ENCODE measurements at regions not wholly inside any gene's neighbourhood (a gene's known extent, or its start where the extent isn't known, plus 50 kb on each side); places are given as distances from the start of the nearest gene placed in this dataset.

- no peak for DNase-seq (ENCODE audit: low spot score)
- Histone ChIP-seq H3K79me2 (ENCODE audit: insufficient read depth, low read depth, low read length) (no peaks in the 10 kb centered on the region), H3K4me2 (ENCODE audit: low read length) (no peak overlapping the region), H3K9me2 (ENCODE audit: insufficient read depth, low read length) (no peaks in the 10 kb centered on the region), H3K4me1 (ENCODE audit: insufficient read depth, low read length, poor library complexity, severe bottlenecking) (no peaks in the 10 kb centered on the region), H2AFZ (ENCODE audit: low read length) (no peak overlapping the region), H4K20me1 (ENCODE audit: insufficient read depth, low read length) (no peaks in the 10 kb centered on the region), H3K27ac (ENCODE audit: low read depth, low read length, poor library complexity, severe bottlenecking) (no peak overlapping the region), H3K9me3 (ENCODE audit: low read length) (no peaks in the 10 kb centered on the region), H3K36me3 (ENCODE audit: insufficient read depth, low read length) (no peaks in the 10 kb centered on the region), H3K4me3 (ENCODE audit: low read depth, low read length, poor library complexity, severe bottlenecking) (no peak overlapping the region)
- intact Hi-C loops (cut with micrococcal nuclease; ENCODE audit: unreplicated experiment): no loop called here
- CTCF ChIA-PET (ENCODE audit: unreplicated experiment): no interaction called here
- POLR2A ChIA-PET: interaction anchor here (0.5 kb wide), 1 partner anchor 136 kb away, joined by 3 read pairs; no protein-coding TSS in a partner anchor
- TF ChIP-seq EZH2phosphoT487 (IDR thresholded peaks at IDR 0.05; ENCODE audit: borderline replicate concordance, low read depth, low read length) (no peak), CTCF (conservative IDR thresholded peaks at IDR 0.05; ENCODE audit: low read length) (no peak)
- BruUV-seq (replicated peaks): no TSS peak
These were observed 282.0 kb upstream of the TPM1 start for GRCh38 chr15:62760538-62760937.

GRCh38 chr15:62765916-62766315, 276.6 kb upstream of the TPM1 start:
- Histone ChIP-seq H3K79me2 (ENCODE audit: insufficient read depth, low read depth, low read length) (no peaks in the 10 kb centered on the region), H3K27ac (ENCODE audit: low read depth, low read length, poor library complexity, severe bottlenecking) (no peak overlapping the region), H4K20me1 (ENCODE audit: insufficient read depth, low read length) (no peaks in the 10 kb centered on the region), H3K4me2 (ENCODE audit: low read length) (no peak overlapping the region), H3K9me3 (ENCODE audit: low read length) (no peaks in the 10 kb centered on the region), H3K36me3 (ENCODE audit: insufficient read depth, low read length) (no peaks in the 10 kb centered on the region), H2AFZ (ENCODE audit: low read length) (no peak overlapping the region), H3K4me1 (ENCODE audit: insufficient read depth, low read length, poor library complexity, severe bottlenecking) (no peaks in the 10 kb centered on the region), H3K9me2 (ENCODE audit: insufficient read depth, low read length) (no peaks in the 10 kb centered on the region), H3K4me3 (ENCODE audit: low read depth, low read length, poor library complexity, severe bottlenecking) (no peak overlapping the region)
- TF ChIP-seq CTCF (conservative IDR thresholded peaks at IDR 0.05; ENCODE audit: low read length): no peak
- TF ChIP-seq EZH2phosphoT487 (IDR thresholded peaks at IDR 0.05; ENCODE audit: borderline replicate concordance, low read depth, low read length): no peak
- CTCF ChIA-PET (ENCODE audit: unreplicated experiment): no interaction called here
- DNase-seq (ENCODE audit: low spot score): no peak
- BruUV-seq (replicated peaks): no TSS peak
- POLR2A ChIA-PET: no interaction called here
- intact Hi-C loops (cut with micrococcal nuclease; ENCODE audit: unreplicated experiment): no loop called here

DNA sequence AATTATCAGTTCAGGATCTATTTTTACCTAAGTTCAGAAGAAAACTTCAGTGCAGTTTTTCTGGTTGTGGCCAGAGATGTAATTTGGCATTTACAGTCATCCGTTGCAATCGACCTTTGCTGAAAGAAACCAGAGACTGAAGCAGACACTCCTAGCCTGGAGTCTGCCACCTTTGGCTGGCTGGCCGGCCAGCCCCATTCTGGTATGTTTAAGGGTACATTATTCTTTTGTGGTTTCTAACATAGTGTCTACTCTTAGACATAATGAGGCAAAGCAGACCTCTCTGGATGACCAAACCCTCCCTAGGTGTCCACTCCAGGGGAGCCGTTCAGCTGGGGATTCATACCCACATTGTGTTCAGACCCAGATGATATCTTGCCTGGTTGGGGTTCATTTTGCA, 275.9 kb upstream of the TPM1 start:
- no peaks in the 10 kb centered on the region for H3K36me3 ChIP-seq (ENCODE audit: insufficient read depth, low read length)
- no peak overlapping the region for H3K4me2 ChIP-seq (ENCODE audit: low read length)
- H3K9me3 ChIP-seq (ENCODE audit: low read length): no peaks in the 10 kb centered on the region
- H3K27ac ChIP-seq (ENCODE audit: low read depth, low read length, poor library complexity, severe bottlenecking): no peak overlapping the region
- no peak overlapping the region for H2AFZ ChIP-seq (ENCODE audit: low read length)
- intact Hi-C loops (cut with micrococcal nuclease; ENCODE audit: unreplicated experiment): no loop called here
- H3K79me2 ChIP-seq (ENCODE audit: insufficient read depth, low read depth, low read length): no peaks in the 10 kb centered on the region
- H4K20me1 ChIP-seq (ENCODE audit: insufficient read depth, low read length): no peaks in the 10 kb centered on the region
- CTCF ChIA-PET (ENCODE audit: unreplicated experiment): no interaction called here
- no peaks in the 10 kb centered on the region for H3K9me2 ChIP-seq (ENCODE audit: insufficient read depth, low read length)
- H3K4me3 ChIP-seq (ENCODE audit: low read depth, low read length, poor library complexity, severe bottlenecking): no peak overlapping the region
- DNase-seq (ENCODE audit: low spot score): no peak
- BruUV-seq (replicated peaks): no TSS peak
- no peak for TF ChIP-seq CTCF (conservative IDR thresholded peaks at IDR 0.05; ENCODE audit: low read length)
- TF ChIP-seq EZH2phosphoT487 (IDR thresholded peaks at IDR 0.05; ENCODE audit: borderline replicate concordance, low read depth, low read length): no peak
- POLR2A ChIA-PET: no interaction called here
- no peaks in the 10 kb centered on the region for H3K4me1 ChIP-seq (ENCODE audit: insufficient read depth, low read length, poor library complexity, severe bottlenecking)
